Astrocyte (in vitro differentiated cells and primary cell): ENCODE measurements at regions not wholly inside any gene's neighbourhood (a gene's known extent, or its start where the extent isn't known, plus 50 kb on each side); places are given as distances from the start of the nearest gene placed in this dataset.

ENCODE experiments used
- CTCF ChIP-seq: IDR thresholded peaks from 2 replicates; pipeline ENCODE4 v1.5.1; 2011; ENCODE audit warnings: low read depth, mild to moderate bottlenecking, inconsistent platforms, low read length, moderate library complexity; ENCODE audit not compliant: insufficient read depth
- EZH2 ChIP-seq: IDR thresholded peaks from 2 replicates; pipeline ENCODE4 v1.6.1; 2012; ENCODE audit warnings: mild to moderate bottlenecking, low read length, inconsistent platforms; ENCODE audit not compliant: insufficient read depth

- TF ChIP-seq CTCF, result no peak
- TF ChIP-seq EZH2, result no peak
Observed at GRCh38 chr16:5459863-5460262, 362.3 kb upstream of the EEF2KMT start.
